GM19238 (cell line): ENCODE measurements at regions not wholly inside any gene's neighbourhood (a gene's known extent, or its start where the extent isn't known, plus 50 kb on each side); places are given as distances from the start of the nearest gene placed in this dataset.
"Not testable (repeated sequence)": the region's sequence is repeated elsewhere in the genome, so short reads cannot be mapped to it uniquely, and the experiment has no call there.

ENCODE experiments used
- DNase-seq: peaks from one replicate; pipeline ENCODE4 v3.0.0; 2011; ENCODE audit warnings: low spot score; ENCODE audit not compliant: insufficient read length

GRCh38 chr6:14516956-14517355 is 399.4 kb downstream of the CD83 start:
- DNase-seq = no peak

GRCh38 chr6:14517516-14518105 is 400.0 kb downstream of the CD83 start:
- DNase-seq = no peak

GRCh38 chr6:14518515-14519217 is 401.1 kb downstream of the CD83 start:
- no peak for DNase-seq

- DNase-seq = no peak
Measured at GRCh38 chr6:14520029-14520428, 402.5 kb downstream of the CD83 start.

GRCh38 chr6:14520536-14520935 is 403.0 kb downstream of the CD83 start:
- DNase-seq = no peak

- DNase-seq = no peak
Measured at GRCh38 chr6:14521141-14521540, 403.6 kb downstream of the CD83 start.

- DNase-seq = not testable (repeated sequence)
Measured at GRCh38 chr6:14521861-14522260, 404.3 kb downstream of the CD83 start.

- DNase-seq = no peak
Measured at GRCh38 chr6:14524319-14524718, 406.7 kb downstream of the CD83 start.

- DNase-seq = no peak
Measured at GRCh38 chr6:14530385-14530784, 412.8 kb downstream of the CD83 start.

GRCh38 chr6:14533446-14533845 is 415.9 kb downstream of the CD83 start:
- no peak for DNase-seq

GRCh38 chr6:14537030-14537429 is 419.5 kb downstream of the CD83 start:
- no peak for DNase-seq

GRCh38 chr6:14540276-14540675 is 422.7 kb downstream of the CD83 start:
- DNase-seq = no peak

- no peak for DNase-seq
Measured at GRCh38 chr6:14540810-14541540, 423.4 kb downstream of the CD83 start.

- DNase-seq = no peak
Measured at GRCh38 chr6:14542670-14543366, 425.2 kb downstream of the CD83 start.

GRCh38 chr6:14543971-14544585 is 426.5 kb downstream of the CD83 start:
- DNase-seq = no peak

- DNase-seq = no peak
Measured at GRCh38 chr6:14544666-14545065, 427.1 kb downstream of the CD83 start.

- DNase-seq = no peak
Measured at GRCh38 chr6:14545496-14545895, 427.9 kb downstream of the CD83 start.

- no peak for DNase-seq
Measured at GRCh38 chr6:14546036-14546435, 428.5 kb downstream of the CD83 start.

- DNase-seq = no peak
Measured at GRCh38 chr6:14547284-14547998, 429.9 kb downstream of the CD83 start.

GRCh38 chr6:14549304-14549770 is 431.8 kb downstream of the CD83 start:
- no peak for DNase-seq

- DNase-seq = no peak
Measured at GRCh38 chr6:14549871-14550270, 432.3 kb downstream of the CD83 start.
